ENCODE measurements at regions not wholly inside any gene's neighbourhood (a gene's known extent, or its start where the extent isn't known, plus 50 kb on each side); places are given as distances from the start of the nearest gene placed in this dataset.

DNA sequence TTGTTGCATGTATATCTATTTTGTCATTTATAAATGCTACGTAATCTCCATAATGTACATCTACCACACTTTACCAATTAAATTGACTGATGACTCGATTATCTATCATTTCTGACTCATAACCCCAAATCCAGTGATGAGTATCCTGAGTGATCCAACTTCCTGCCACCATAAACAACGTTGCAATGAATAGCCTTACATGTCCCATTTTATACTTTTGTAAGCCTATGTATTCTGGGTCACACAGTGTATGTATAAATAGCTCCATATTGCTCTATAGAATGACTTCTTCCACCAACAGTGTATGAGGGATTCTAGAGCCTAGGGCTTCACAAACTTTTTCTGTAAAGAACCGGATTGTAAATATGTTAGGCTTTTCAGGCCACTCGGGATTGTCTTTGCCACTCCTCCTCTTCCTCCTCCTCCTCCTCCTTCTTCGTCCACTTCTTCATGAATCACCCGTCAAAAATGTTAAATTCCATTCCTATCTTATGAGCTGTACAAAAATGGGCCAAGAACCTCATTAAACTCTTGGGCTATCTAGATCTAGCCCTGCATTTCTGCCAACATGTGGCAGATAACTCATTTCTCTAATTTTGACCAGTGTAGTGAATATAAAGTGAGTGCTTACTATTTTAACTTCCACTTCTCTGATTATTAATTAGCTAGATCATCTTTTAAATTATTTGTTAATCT lies 672.2 kb upstream of the AMOT start:
- TF ChIP-seq CHD7 (IDR thresholded peaks at IDR 0.05; ENCODE audit: insufficient replicate concordance, low read length) (no peak), CTCF (IDR thresholded peaks at IDR 0.05; ENCODE audit: control extremely low read depth in 1 of 3, insufficient read depth in 1 of 3, low read depth in 1 of 3, low read length in 3 of 3) (no peak), EZH2 (IDR thresholded peaks at IDR 0.05; ENCODE audit: low read depth, low read length, severe bottlenecking) (no peak), CEBPB (IDR thresholded peaks at IDR 0.05; ENCODE audit: low read depth, low read length) (no peak), SAP30 (IDR thresholded peaks at IDR 0.05; ENCODE audit: insufficient read depth, insufficient replicate concordance, low read length) (no peak), YY1 (IDR thresholded peaks at IDR 0.05; ENCODE audit: low read depth, low read length) (no peak), FOSL1 (IDR thresholded peaks at IDR 0.05; ENCODE audit: insufficient read depth, low read depth, low read length) (no peak), ZNF274 (IDR thresholded peaks at IDR 0.05; ENCODE audit: borderline replicate concordance, extremely low read depth, low read length) (no peak), POLR2A (IDR thresholded peaks at IDR 0.05; ENCODE audit: control extremely low read depth in 1 of 2, low read depth in 2 of 2, low read length in 2 of 2) (no peak)
